Type B pancreatic cell (in vitro differentiated cells): ENCODE measurements at regions not wholly inside any gene's neighbourhood (a gene's known extent, or its start where the extent isn't known, plus 50 kb on each side); places are given as distances from the start of the nearest gene placed in this dataset.

Experiments used
- DNase-seq: peaks from one replicate; pipeline ENCODE4 v3.0.0; 2021; ENCODE audit warnings: mixed read lengths; ENCODE audit not compliant: unreplicated experiment; ENCODE audit errors: extremely low spot score
- H3K27ac Mint-ChIP-seq: 2 replicates; pipeline ENCODE4 v1.8.0; 2021; ENCODE audit warnings: mild to moderate bottlenecking, mixed read lengths
- H3K27me3 Mint-ChIP-seq: 2 replicates; pipeline ENCODE4 v1.8.0; 2021; ENCODE audit warnings: mixed read lengths
- H3K36me3 Mint-ChIP-seq: 2 replicates; pipeline ENCODE4 v1.8.0; 2021; ENCODE audit warnings: mixed read lengths
- H3K4me1 Mint-ChIP-seq: one replicate; pipeline ENCODE4 v1.8.0; 2021; ENCODE audit warnings: mixed read lengths; ENCODE audit not compliant: unreplicated experiment
- H3K4me3 Mint-ChIP-seq: 2 replicates; pipeline ENCODE4 v1.8.0; 2021; ENCODE audit warnings: mild to moderate bottlenecking, mixed read lengths
- H3K9me3 Mint-ChIP-seq: 2 replicates; pipeline ENCODE4 v1.8.0; 2021; ENCODE audit warnings: mixed read lengths
- TF ChIP-seq, protein P1 (sequence below): fragments of 200-600 bp; sonication (generic); conservative IDR thresholded peaks from 2 replicates; pipeline ENCODE4 v1.5.0; 2021; ENCODE audit warnings: antibody characterized with exemption, mild to moderate bottlenecking

DNA sequence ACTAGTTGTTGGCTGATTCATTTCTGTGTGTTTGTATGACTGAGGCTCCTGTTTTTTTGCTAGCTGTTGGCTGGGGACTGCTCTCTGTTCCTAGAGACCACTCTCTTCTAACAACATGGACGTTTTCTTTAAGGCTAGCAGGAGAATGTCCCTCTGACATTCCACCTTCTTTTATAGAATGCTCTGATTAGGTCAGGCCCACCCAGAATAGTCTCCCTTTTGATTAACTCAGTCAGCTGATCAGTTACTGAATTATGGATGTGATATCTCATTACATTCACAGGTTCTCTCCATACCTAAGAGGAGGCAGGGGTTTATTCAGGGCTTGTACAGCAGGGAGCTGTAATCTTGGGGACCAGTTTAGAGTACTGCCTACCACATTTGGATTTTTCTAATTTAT, 175.6 kb upstream of the RHOBTB1 start:
- no peaks in the 10 kb centered on the region for H3K36me3 Mint-ChIP-seq
- no peak overlapping the region for H3K27ac Mint-ChIP-seq
- H3K4me3 Mint-ChIP-seq, result no peak overlapping the region
- H3K27me3 Mint-ChIP-seq, result no peaks in the 10 kb centered on the region
- no peak for DNase-seq
- TF ChIP-seq, protein P1, sequence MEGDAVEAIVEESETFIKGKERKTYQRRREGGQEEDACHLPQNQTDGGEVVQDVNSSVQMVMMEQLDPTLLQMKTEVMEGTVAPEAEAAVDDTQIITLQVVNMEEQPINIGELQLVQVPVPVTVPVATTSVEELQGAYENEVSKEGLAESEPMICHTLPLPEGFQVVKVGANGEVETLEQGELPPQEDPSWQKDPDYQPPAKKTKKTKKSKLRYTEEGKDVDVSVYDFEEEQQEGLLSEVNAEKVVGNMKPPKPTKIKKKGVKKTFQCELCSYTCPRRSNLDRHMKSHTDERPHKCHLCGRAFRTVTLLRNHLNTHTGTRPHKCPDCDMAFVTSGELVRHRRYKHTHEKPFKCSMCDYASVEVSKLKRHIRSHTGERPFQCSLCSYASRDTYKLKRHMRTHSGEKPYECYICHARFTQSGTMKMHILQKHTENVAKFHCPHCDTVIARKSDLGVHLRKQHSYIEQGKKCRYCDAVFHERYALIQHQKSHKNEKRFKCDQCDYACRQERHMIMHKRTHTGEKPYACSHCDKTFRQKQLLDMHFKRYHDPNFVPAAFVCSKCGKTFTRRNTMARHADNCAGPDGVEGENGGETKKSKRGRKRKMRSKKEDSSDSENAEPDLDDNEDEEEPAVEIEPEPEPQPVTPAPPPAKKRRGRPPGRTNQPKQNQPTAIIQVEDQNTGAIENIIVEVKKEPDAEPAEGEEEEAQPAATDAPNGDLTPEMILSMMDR, result no peak
- no peaks in the 10 kb centered on the region for H3K9me3 Mint-ChIP-seq
- H3K4me1 Mint-ChIP-seq, result no peaks in the 10 kb centered on the region

DNA sequence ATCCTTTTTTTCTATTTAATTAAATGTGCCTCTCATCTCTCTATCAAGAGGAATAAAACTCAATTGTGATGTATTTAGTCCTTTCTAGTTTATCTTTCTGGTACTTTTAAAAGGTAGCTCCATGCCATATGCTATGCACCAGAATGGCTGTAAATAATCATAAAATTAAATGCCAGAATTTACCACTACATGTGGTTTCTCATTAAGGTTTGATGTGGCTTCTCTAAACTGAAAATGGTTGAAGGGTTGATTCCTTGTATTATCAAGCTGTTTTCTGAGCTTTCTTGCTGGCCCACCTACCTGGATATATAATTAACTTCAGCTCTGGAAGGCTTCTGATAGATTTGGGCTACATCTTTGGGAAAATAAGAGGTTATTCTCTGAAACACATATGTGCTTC, 171.9 kb upstream of the RHOBTB1 start:
- H3K9me3 Mint-ChIP-seq, result no peaks in the 10 kb centered on the region
- DNase-seq, result no peak
- H3K27ac Mint-ChIP-seq, result no peak overlapping the region
- H3K27me3 Mint-ChIP-seq, result no peaks in the 10 kb centered on the region
- TF ChIP-seq, protein P1, result no peak
- H3K36me3 Mint-ChIP-seq, result no peaks in the 10 kb centered on the region
- no peak overlapping the region for H3K4me3 Mint-ChIP-seq
- peaks cover 4% of the 10 kb centered on the region for H3K4me1 Mint-ChIP-seq

DNA sequence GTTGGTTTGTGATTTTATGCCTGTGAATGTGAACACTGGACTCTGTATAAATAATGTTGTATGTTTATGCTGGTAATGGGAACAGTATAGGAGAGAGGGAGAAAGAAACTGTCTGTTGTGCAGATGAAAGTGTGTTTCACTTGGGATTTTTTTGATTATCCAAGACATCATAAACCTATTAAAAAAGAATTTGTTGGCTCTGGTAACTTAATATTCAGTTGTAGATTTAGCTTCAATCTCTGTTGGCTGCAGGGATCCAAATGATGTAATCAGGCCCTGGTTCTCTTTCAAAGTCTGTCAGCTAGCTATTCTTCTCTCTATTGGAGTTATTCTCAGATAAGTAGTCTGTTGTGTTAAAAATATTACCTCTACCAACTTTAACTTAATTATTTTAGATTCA, 168.8 kb upstream of the RHOBTB1 start:
- no peak for DNase-seq
- no peak overlapping the region for H3K4me3 Mint-ChIP-seq
- H3K9me3 Mint-ChIP-seq, result no peaks in the 10 kb centered on the region
- no peaks in the 10 kb centered on the region for H3K27me3 Mint-ChIP-seq
- TF ChIP-seq, protein P1, result no peak
- H3K36me3 Mint-ChIP-seq, result no peaks in the 10 kb centered on the region
- no peak overlapping the region for H3K27ac Mint-ChIP-seq
- peaks cover 4% of the 10 kb centered on the region for H3K4me1 Mint-ChIP-seq

DNA sequence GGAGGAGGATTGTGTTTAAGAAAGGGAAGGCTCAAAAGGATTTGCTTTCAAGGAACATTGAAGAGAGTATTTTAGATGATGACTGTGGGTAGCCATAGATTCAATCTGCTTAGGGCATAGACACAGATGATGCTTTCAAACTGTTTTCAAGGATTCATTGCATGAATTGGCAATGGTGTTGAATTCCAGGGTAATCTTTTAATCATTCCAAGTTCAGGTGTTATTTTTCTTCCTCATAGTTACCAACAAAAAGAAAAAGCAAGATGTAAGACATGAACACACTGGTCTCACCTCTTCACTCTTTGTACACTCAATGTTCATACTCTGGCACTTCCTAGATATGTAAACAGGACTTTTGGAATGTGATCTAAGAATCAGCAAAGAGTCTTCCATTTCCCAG, 167.0 kb upstream of the RHOBTB1 start:
- TF ChIP-seq, protein P1, result no peak
- no peak overlapping the region for H3K27ac Mint-ChIP-seq
- no peak overlapping the region for H3K4me3 Mint-ChIP-seq
- H3K4me1 Mint-ChIP-seq, result peaks cover 4% of the 10 kb centered on the region
- H3K27me3 Mint-ChIP-seq, result peaks cover 5% of the 10 kb centered on the region
- no peak for DNase-seq
- H3K9me3 Mint-ChIP-seq, result peaks cover 5% of the 10 kb centered on the region
- no peaks in the 10 kb centered on the region for H3K36me3 Mint-ChIP-seq

DNA sequence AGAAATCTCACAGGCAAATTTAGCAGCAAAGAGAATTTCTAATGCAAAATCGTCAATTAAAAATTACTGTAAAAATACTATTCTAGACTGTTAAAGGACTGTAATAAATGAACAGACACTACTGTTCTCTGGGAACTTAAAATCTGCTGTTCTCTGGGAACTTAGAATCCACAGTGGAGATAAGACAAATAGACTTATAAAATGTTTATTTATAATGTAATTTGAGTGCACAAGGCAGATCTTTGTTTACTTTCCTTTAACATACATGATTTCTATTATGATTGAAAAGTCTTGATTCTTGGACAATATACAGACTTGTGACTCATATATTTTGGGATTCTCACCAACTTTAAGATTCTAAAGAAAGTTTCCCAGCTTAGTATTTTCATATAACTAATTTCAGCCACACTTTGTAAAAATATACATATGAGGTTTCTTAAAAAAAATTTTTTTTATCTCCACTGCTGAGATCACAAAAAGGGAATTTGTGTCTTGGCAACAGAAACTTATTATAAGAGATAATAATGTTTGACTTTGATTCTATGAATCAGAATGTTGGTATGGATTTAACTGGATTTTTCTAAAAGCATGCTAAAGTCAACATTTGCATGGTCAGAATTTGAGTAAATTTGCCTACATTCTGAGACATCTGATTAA, 166.3 kb upstream of the RHOBTB1 start:
- peaks cover 4% of the 10 kb centered on the region for H3K4me1 Mint-ChIP-seq
- H3K27me3 Mint-ChIP-seq, result peaks cover 5% of the 10 kb centered on the region
- H3K9me3 Mint-ChIP-seq, result peaks cover 5% of the 10 kb centered on the region
- no peak overlapping the region for H3K27ac Mint-ChIP-seq
- no peaks in the 10 kb centered on the region for H3K36me3 Mint-ChIP-seq
- H3K4me3 Mint-ChIP-seq, result no peak overlapping the region
- TF ChIP-seq, protein P1, result no peak
- DNase-seq, result no peak

DNA sequence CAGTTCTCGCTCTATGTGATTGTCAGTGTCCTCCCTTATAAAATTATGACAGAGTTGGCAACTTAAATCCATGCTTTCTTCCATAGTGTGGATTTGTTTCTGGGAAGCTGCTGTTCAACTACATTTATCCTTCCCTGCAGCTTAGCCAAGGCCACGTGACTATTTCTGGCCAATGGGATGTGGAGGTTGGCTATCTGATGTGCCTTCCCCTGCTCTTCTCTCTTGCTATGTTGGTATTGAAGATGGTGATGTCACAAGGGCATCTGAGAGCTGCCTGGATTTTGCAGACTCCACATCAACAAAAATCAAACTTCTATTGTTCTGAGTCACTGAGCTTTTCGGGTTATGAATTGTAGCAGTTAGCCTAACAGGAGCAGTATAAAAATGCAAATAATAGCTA, 164.9 kb upstream of the RHOBTB1 start:
- H3K27me3 Mint-ChIP-seq, result peaks cover 5% of the 10 kb centered on the region
- H3K36me3 Mint-ChIP-seq, result no peaks in the 10 kb centered on the region
- TF ChIP-seq, protein P1, result no peak
- peaks cover 5% of the 10 kb centered on the region for H3K9me3 Mint-ChIP-seq
- H3K4me3 Mint-ChIP-seq, result no peak overlapping the region
- H3K4me1 Mint-ChIP-seq, result peaks cover 4% of the 10 kb centered on the region
- no peak for DNase-seq
- H3K27ac Mint-ChIP-seq, result no peak overlapping the region
